Kidney (tissue), 13 donors: ENCODE measurements at regions not wholly inside any gene's neighbourhood (a gene's known extent, or its start where the extent isn't known, plus 50 kb on each side); places are given as distances from the start of the nearest gene placed in this dataset.
A peak's percentile ranks its signal among the peaks of the same experiment; 100 is the strongest.

Experiments
- DNase-seq, 5 donors: peaks; one replicate each; pipeline ENCODE4 v3.0.0-alpha.2; 2013 to 2020
- FAIRE-seq: peaks from 2 replicates; lab custom pipeline; 2012; peaks lifted over from hg19 to GRCh38; lab: Jason Lieb, UNC
- H3K27ac ChIP-seq, 2 donors: one replicate each; pipeline ENCODE4 v1.7.0; 2013; ENCODE audit warnings: low read depth in 2 of 2, low read length in 2 of 2, inconsistent platforms in 1 of 2
- H3K27me3 ChIP-seq: one replicate; pipeline ENCODE4 v1.7.1; 2013; ENCODE audit warnings: low read length, inconsistent platforms; ENCODE audit not compliant: control insufficient read depth, insufficient read depth
- H3K36me3 ChIP-seq, 3 donors: one replicate each; pipeline versions ENCODE4 v1.7.0 to v1.7.1; 2013; ENCODE audit warnings: low read length in 3 of 3, control low read depth in 1 of 3, inconsistent platforms in 1 of 3; ENCODE audit not compliant: insufficient read depth in 3 of 3, control insufficient read depth in 2 of 3
- H3K4me1 ChIP-seq, 3 donors: one replicate each; pipeline versions ENCODE4 v1.7.0 to v1.7.1; 2013; ENCODE audit warnings: low read length in 3 of 3, inconsistent platforms in 1 of 3, low read depth in 1 of 3; ENCODE audit not compliant: control insufficient read depth in 2 of 3, insufficient read depth in 2 of 3
- H3K4me3 ChIP-seq, 3 donors: one replicate each; pipeline versions ENCODE4 v1.7.0 to v1.8.1; 2013; ENCODE audit warnings: low read length in 3 of 3, control low read depth in 1 of 3, inconsistent platforms in 1 of 3
- H3K9ac ChIP-seq, 3 donors: one replicate each; pipeline versions ENCODE4 v1.7.0 to v1.7.1; 2013; ENCODE audit warnings: low read length in 3 of 3, control low read depth in 1 of 3, inconsistent platforms in 1 of 3
- H3K9me3 ChIP-seq, 3 donors: one replicate each; pipeline versions ENCODE4 v1.7.0 to v1.7.1; 2013; ENCODE audit warnings: low read length in 3 of 3, control low read depth in 1 of 3, inconsistent platforms in 1 of 3; ENCODE audit not compliant: control insufficient read depth in 2 of 3, insufficient read depth in 1 of 3
- CTCF ChIP-seq: IDR thresholded peaks from 3 replicates; pipeline ENCODE4 v1.5.1; 2012; ENCODE audit warnings: mild to moderate bottlenecking, moderate library complexity, borderline replicate concordance; ENCODE audit not compliant: insufficient read depth; ENCODE audit errors: extremely low read depth
- intact Hi-C: fragments of 100-400 bp; cut with DNase I; formaldehyde crosslinking; loops from one replicate; pipeline ENCODE4 v1.11.1; 2022
- donor health status: control.
- donor health status: control.
- donor health status: control.
- donor health status: control.
- donor health status: control.
- donor health status: DM: yes; HTN: yes; CAD: no.
- donor health status: Normal renal cell carcinoma (clear cell type).

DNA sequence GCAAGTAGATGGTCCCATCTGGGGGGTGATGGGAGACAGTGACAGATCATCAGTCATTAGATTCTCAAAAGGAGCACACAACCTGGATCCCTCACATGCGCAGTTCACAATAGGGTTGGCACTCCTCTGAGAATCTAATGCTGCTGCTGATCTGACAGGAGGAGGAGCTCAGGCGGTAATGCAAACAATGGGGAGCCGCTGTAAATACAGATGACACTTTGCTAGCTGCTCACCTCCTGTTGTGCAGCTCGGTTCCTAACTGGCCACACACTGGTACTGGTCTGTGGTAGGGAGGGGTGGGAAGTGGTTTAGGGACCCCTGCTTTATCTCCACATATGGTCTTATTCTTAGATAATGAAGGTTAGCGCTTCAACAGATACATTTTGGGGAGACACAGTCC is 506.6 kb downstream of the PLCL1 start:
- no peak for FAIRE-seq
- TF ChIP-seq CTCF = no peak

GRCh38 chr2:198309673-198310280 is 505.4 kb downstream of the PLCL1 start:
- H3K4me3 ChIP-seq = no peak overlapping the region
- DNase-seq = peak in 3 of 5 donors; percentile 47 to 75 (median 64)
- TF ChIP-seq CTCF = peak; percentile 71
- H3K9ac ChIP-seq = no peak overlapping the region
- H3K9me3 ChIP-seq = no peaks in the 10 kb centered on the region
- peak; percentile 88 for FAIRE-seq
- intact Hi-C loops = loop anchor here (10.0 kb wide), 2 partner anchors 1175 to 1435 kb away; no protein-coding TSS in a partner anchor
- H3K36me3 ChIP-seq = no peaks in the 10 kb centered on the region
- no peaks in the 10 kb centered on the region for H3K4me1 ChIP-seq
- no peaks in the 10 kb centered on the region for H3K27me3 ChIP-seq
- H3K27ac ChIP-seq = no peak overlapping the region

More for the DNA sequence above, 506.6 kb downstream of the PLCL1 start:
- no peaks in the 10 kb centered on the region for H3K27me3 ChIP-seq
- H3K36me3 ChIP-seq = no peaks in the 10 kb centered on the region
- H3K4me3 ChIP-seq = no peak overlapping the region
- H3K9ac ChIP-seq = no peak overlapping the region
- no peaks in the 10 kb centered on the region for H3K9me3 ChIP-seq
- no peak overlapping the region for H3K27ac ChIP-seq
- H3K4me1 ChIP-seq = no peaks in the 10 kb centered on the region
- no peak for DNase-seq
- intact Hi-C loops = loop anchor here (10.0 kb wide), 2 partner anchors 1174 to 1434 kb away; no protein-coding TSS in a partner anchor

GRCh38 chr2:198309081-198309480 is 504.7 kb downstream of the PLCL1 start:
- Histone ChIP-seq H3K4me3 (no peak overlapping the region), H3K36me3 (no peaks in the 10 kb centered on the region), H3K9ac (no peak overlapping the region), H3K9me3 (no peaks in the 10 kb centered on the region), H3K27ac (no peak overlapping the region), H3K27me3 (no peaks in the 10 kb centered on the region), H3K4me1 (no peaks in the 10 kb centered on the region)
- intact Hi-C loops = no loop called here
- DNase-seq (no peak), FAIRE-seq (no peak)
- no peak for TF ChIP-seq CTCF

DNA sequence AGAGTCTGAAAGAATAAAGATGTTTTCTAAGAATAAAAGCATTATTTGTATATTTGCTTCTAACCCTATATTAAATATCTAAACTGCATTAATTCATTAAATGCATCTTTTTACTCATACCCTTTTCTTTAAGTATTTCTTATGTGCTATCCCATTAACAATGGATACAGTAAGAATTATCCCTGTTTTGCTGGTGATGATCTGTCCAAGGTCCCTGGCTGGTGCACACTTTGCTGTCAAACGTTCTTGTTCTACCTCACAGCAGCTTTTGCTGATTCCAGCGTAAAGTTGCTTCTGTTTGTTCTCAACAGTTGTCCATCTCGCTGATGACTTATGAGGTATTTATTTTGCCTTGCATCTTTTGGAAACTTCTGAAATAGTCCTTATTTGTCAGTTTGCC is 504.0 kb downstream of the PLCL1 start:
- DNase-seq (no peak), FAIRE-seq (no peak)
- no peak overlapping the region for H3K27ac ChIP-seq
- H3K4me1 ChIP-seq = no peaks in the 10 kb centered on the region
- intact Hi-C loops = no loop called here
- TF ChIP-seq CTCF = no peak
- no peaks in the 10 kb centered on the region for H3K9me3 ChIP-seq
- no peaks in the 10 kb centered on the region for H3K36me3 ChIP-seq
- no peak overlapping the region for H3K9ac ChIP-seq
- no peaks in the 10 kb centered on the region for H3K27me3 ChIP-seq
- H3K4me3 ChIP-seq = no peak overlapping the region
